NCI-H82 (cell line): ENCODE measurements at regions not wholly inside any gene's neighbourhood (a gene's known extent, or its start where the extent isn't known, plus 50 kb on each side); places are given as distances from the start of the nearest gene placed in this dataset.
A peak's percentile ranks its signal among the peaks of the same experiment; 100 is the strongest.
"Not testable (repeated sequence)": the region's sequence is repeated elsewhere in the genome, so short reads cannot be mapped to it uniquely, and the experiment has no call there.

ENCODE experiments used
- DNase-seq: peaks from one replicate; lab custom pipeline; 2025; lab: John Stamatoyannopoulos, UW

- DNase-seq = not testable (repeated sequence)
Observed at GRCh38 chr13:111501596-111502535, 181.4 kb downstream of the TEX29 start.

- no peak for DNase-seq
Observed at GRCh38 chr13:111502957-111503356, 182.5 kb downstream of the TEX29 start.

GRCh38 chr13:111503376-111503775 lies 182.9 kb downstream of the TEX29 start:
- no peak for DNase-seq

- no peak for DNase-seq
Observed at GRCh38 chr13:111503905-111504695, 183.7 kb downstream of the TEX29 start.

GRCh38 chr13:111505175-111505777 lies 184.8 kb downstream of the TEX29 start:
- peak; percentile 45 for DNase-seq

- DNase-seq = no peak
Observed at GRCh38 chr13:111506125-111506524, 185.7 kb downstream of the TEX29 start.

- no peak for DNase-seq
Observed at GRCh38 chr13:111506621-111507020, 186.2 kb downstream of the TEX29 start.

- no peak for DNase-seq
Observed at GRCh38 chr13:111508164-111508870, 187.9 kb downstream of the TEX29 start.

GRCh38 chr13:111508902-111509509 lies 188.6 kb downstream of the TEX29 start:
- DNase-seq = no peak

- DNase-seq = no peak
Observed at GRCh38 chr13:111510502-111511218, 190.2 kb downstream of the TEX29 start.

- no peak for DNase-seq
Observed at GRCh38 chr13:111511219-111511732, 190.8 kb downstream of the TEX29 start.

GRCh38 chr13:111511805-111512504 lies 191.5 kb downstream of the TEX29 start:
- DNase-seq = no peak

GRCh38 chr13:111512707-111513106 lies 192.3 kb downstream of the TEX29 start:
- no peak for DNase-seq

- no peak for DNase-seq
Observed at GRCh38 chr13:111513766-111514609, 193.5 kb downstream of the TEX29 start.

GRCh38 chr13:111514610-111515306 lies 194.3 kb downstream of the TEX29 start:
- no peak for DNase-seq

GRCh38 chr13:111515307-111515617 lies 194.8 kb downstream of the TEX29 start:
- no peak for DNase-seq

GRCh38 chr13:111515635-111516034 lies 195.2 kb downstream of the TEX29 start:
- DNase-seq = no peak
